ENCODE measurements at regions not wholly inside any gene's neighbourhood (a gene's known extent, or its start where the extent isn't known, plus 50 kb on each side); places are given as distances from the start of the nearest gene placed in this dataset.
"Not testable (repeated sequence)": the region's sequence is repeated elsewhere in the genome, so short reads cannot be mapped to it uniquely, and the experiment has no call there.

DNA sequence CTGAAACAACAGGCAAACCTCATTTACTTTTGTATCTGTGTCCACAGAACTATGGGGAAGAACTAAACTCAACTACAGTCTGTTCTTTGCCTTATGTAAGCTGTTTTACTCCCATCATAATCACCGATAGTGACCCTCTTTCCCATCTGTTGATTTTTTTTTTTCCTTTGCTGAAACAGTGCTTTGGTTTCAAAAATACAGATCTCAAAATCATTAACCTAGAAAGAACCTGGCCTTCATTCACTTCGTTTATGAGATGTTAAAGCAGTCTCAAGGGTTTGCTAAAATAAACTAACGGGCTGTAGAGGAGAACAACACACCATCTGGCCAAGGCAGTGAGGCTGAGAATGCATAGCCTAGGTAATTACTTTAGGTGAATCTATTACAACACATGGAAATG is 706.6 kb upstream of the ZNF608 start:
- H3K9ac ChIP-seq (ENCODE audit: insufficient read depth in 1 of 2, low read length in 2 of 2): no peak overlapping the region
- H3K27ac ChIP-seq (ENCODE audit: low read depth in 1 of 2, low read length in 1 of 2): no peak overlapping the region
- H3K4me1 ChIP-seq (ENCODE audit: control insufficient read depth in 5 of 5, insufficient read depth in 5 of 5, low read length in 5 of 5): peaks cover 0 to 16% (median 0%) of the 10 kb centered on the region in 5 donors
- H3K36me3 ChIP-seq (ENCODE audit: control insufficient read depth in 4 of 4, insufficient read depth in 4 of 4, low read length in 4 of 4): no peaks in the 10 kb centered on the region
- H3K9me3 ChIP-seq (ENCODE audit: control insufficient read depth in 4 of 4, insufficient read depth in 3 of 4, low read length in 3 of 4): no peaks in the 10 kb centered on the region
- no peaks in the 10 kb centered on the region for H3K27me3 ChIP-seq (ENCODE audit: control insufficient read depth in 3 of 3, insufficient read depth in 3 of 3, low read length in 2 of 3)
- DNase-seq: no peak
- H3K4me3 ChIP-seq: no peak overlapping the region
- WGBS, 2 donors: 71 to 81% methylated on average over 3 of the region's 3 CpGs
- ATAC-seq (ENCODE audit: insufficient read depth, low FRiP score): no peak
- TF ChIP-seq, protein P1, sequence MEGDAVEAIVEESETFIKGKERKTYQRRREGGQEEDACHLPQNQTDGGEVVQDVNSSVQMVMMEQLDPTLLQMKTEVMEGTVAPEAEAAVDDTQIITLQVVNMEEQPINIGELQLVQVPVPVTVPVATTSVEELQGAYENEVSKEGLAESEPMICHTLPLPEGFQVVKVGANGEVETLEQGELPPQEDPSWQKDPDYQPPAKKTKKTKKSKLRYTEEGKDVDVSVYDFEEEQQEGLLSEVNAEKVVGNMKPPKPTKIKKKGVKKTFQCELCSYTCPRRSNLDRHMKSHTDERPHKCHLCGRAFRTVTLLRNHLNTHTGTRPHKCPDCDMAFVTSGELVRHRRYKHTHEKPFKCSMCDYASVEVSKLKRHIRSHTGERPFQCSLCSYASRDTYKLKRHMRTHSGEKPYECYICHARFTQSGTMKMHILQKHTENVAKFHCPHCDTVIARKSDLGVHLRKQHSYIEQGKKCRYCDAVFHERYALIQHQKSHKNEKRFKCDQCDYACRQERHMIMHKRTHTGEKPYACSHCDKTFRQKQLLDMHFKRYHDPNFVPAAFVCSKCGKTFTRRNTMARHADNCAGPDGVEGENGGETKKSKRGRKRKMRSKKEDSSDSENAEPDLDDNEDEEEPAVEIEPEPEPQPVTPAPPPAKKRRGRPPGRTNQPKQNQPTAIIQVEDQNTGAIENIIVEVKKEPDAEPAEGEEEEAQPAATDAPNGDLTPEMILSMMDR (IDR thresholded peaks at IDR 0.05; ENCODE audit: control extremely low read depth, extremely low read depth): no peak

DNA sequence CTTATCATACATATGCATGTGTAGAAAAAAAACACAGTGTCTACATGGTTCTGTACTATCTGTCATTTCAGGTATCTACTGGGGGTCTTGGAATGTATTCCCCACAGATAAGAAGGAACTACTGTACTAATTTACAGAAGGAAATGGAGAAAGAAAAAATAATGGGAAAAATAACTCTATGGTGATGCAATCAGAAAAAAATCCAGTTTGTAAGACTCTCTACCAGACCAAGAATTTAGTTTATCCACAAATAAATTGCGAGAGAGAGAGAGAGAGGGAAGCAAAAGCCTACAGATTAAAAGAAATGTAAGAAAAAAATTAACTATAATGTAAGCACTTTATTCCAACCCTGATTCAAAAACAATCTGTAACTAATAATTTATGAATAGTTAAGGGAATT is 708.6 kb upstream of the ZNF608 start:
- 71 to 88% methylated on average over 1 of the region's 1 CpG for WGBS, 2 donors

DNA sequence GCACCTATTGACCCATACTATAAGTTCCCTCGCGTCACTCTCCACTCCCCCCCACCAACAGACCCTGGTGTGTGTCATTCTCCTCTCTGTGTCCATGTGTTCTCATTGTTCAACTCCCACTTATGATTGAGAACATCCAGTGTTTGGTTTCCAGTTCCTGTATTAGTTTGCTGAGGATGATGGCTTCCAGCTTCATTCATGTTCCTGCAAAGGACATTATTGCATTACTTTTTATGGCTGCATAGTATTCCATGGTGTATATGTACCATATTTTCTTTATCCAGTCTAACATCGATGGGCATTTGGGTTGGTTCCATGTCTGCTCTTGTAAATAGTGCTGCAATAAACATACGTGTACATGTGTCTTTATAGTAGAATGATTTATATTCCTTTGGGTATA is 709.6 kb upstream of the ZNF608 start:
- not testable (repeated sequence) for H3K4me3 ChIP-seq; H3K9me3 ChIP-seq (ENCODE audit: control insufficient read depth in 4 of 4, insufficient read depth in 3 of 4, low read length in 3 of 4); DNase-seq; H3K4me1 ChIP-seq (ENCODE audit: control insufficient read depth in 5 of 5, insufficient read depth in 5 of 5, low read length in 5 of 5); H3K27ac ChIP-seq (ENCODE audit: low read depth in 1 of 2, low read length in 1 of 2); H3K9ac ChIP-seq (ENCODE audit: insufficient read depth in 1 of 2, low read length in 2 of 2); H3K36me3 ChIP-seq (ENCODE audit: control insufficient read depth in 4 of 4, insufficient read depth in 4 of 4, low read length in 4 of 4); ATAC-seq (ENCODE audit: insufficient read depth, low FRiP score); H3K27me3 ChIP-seq (ENCODE audit: control insufficient read depth in 3 of 3, insufficient read depth in 3 of 3, low read length in 2 of 3)
- 96% methylated on average over 4 of the region's 4 CpGs for WGBS, 2 donors

More for the DNA sequence above, 708.6 kb upstream of the ZNF608 start:
- Histone ChIP-seq H3K27ac (ENCODE audit: low read depth in 1 of 2, low read length in 1 of 2) (no peak overlapping the region), H3K9me3 (ENCODE audit: control insufficient read depth in 4 of 4, insufficient read depth in 3 of 4, low read length in 3 of 4) (no peaks in the 10 kb centered on the region), H3K4me3 (no peak overlapping the region), H3K27me3 (ENCODE audit: control insufficient read depth in 3 of 3, insufficient read depth in 3 of 3, low read length in 2 of 3) (no peaks in the 10 kb centered on the region), H3K9ac (ENCODE audit: insufficient read depth in 1 of 2, low read length in 2 of 2) (no peak overlapping the region), H3K4me1 (ENCODE audit: control insufficient read depth in 5 of 5, insufficient read depth in 5 of 5, low read length in 5 of 5) (peaks cover 0 to 15% (median 0%) of the 10 kb centered on the region in 5 donors), H3K36me3 (ENCODE audit: control insufficient read depth in 4 of 4, insufficient read depth in 4 of 4, low read length in 4 of 4) (no peaks in the 10 kb centered on the region)
- ATAC-seq (ENCODE audit: insufficient read depth, low FRiP score) (no peak), DNase-seq (peak in 1 of 3 donors; percentile 16)
- TF ChIP-seq, protein P1 (IDR thresholded peaks at IDR 0.05; ENCODE audit: control extremely low read depth, extremely low read depth): no peak

DNA sequence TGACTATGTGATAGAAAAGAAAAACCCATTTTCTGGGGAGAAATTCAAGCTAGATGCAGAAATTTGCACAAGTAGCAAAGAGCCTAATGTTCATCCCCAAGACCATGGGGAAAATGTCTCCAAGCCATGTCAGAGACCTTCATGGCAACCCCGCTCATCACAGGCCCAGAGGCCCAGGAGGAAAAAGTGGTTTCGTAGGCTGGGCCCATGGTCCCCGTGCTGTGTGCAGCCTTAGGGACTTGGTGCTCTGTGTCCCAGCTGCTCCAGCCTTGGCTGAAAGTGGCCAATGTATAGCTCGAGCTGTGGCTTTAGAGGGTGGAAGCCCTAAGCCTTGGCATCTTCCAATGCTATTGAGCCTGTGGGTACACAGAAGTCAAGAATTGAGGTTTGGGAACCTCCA is 711.2 kb upstream of the ZNF608 start:
- no peaks in the 10 kb centered on the region for H3K4me1 ChIP-seq (ENCODE audit: control insufficient read depth in 5 of 5, insufficient read depth in 5 of 5, low read length in 5 of 5)
- H3K9ac ChIP-seq (ENCODE audit: insufficient read depth in 1 of 2, low read length in 2 of 2): no peak overlapping the region
- DNase-seq (no peak), ATAC-seq (ENCODE audit: insufficient read depth, low FRiP score) (no peak)
- WGBS, 2 donors: 90 to 95% methylated on average over 4 of the region's 4 CpGs
- TF ChIP-seq, protein P1 (IDR thresholded peaks at IDR 0.05; ENCODE audit: control extremely low read depth, extremely low read depth): no peak
- no peaks in the 10 kb centered on the region for H3K36me3 ChIP-seq (ENCODE audit: control insufficient read depth in 4 of 4, insufficient read depth in 4 of 4, low read length in 4 of 4)
- no peak overlapping the region for H3K4me3 ChIP-seq
- no peaks in the 10 kb centered on the region for H3K27me3 ChIP-seq (ENCODE audit: control insufficient read depth in 3 of 3, insufficient read depth in 3 of 3, low read length in 2 of 3)
- no peak overlapping the region for H3K27ac ChIP-seq (ENCODE audit: low read depth in 1 of 2, low read length in 1 of 2)
- no peaks in the 10 kb centered on the region for H3K9me3 ChIP-seq (ENCODE audit: control insufficient read depth in 4 of 4, insufficient read depth in 3 of 4, low read length in 3 of 4)

DNA sequence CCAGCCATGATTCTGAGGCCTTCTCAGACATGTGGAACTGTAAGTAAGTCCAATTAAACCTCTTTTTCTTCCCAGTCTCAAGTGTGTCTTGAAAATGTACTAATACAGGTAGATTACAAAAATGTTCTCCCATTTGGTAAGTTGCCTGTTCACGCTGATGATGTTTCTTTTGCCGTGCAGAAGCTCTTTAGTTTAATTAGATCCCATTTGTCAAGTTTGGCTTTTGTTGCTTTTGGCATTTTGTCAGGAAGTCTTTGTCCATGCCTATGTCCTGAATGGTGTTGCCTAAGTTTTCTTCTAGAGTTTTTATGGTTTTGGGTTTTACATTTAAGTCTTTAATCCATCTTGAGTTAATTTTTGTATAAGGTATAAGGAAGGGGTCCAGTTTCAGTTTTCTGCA is 712.5 kb upstream of the ZNF608 start:
- H3K27me3 ChIP-seq (ENCODE audit: control insufficient read depth in 3 of 3, insufficient read depth in 3 of 3, low read length in 2 of 3); H3K4me3 ChIP-seq; H3K9me3 ChIP-seq (ENCODE audit: control insufficient read depth in 4 of 4, insufficient read depth in 3 of 4, low read length in 3 of 4); H3K27ac ChIP-seq (ENCODE audit: low read depth in 1 of 2, low read length in 1 of 2); H3K36me3 ChIP-seq (ENCODE audit: control insufficient read depth in 4 of 4, insufficient read depth in 4 of 4, low read length in 4 of 4); DNase-seq; H3K4me1 ChIP-seq (ENCODE audit: control insufficient read depth in 5 of 5, insufficient read depth in 5 of 5, low read length in 5 of 5); ATAC-seq (ENCODE audit: insufficient read depth, low FRiP score); H3K9ac ChIP-seq (ENCODE audit: insufficient read depth in 1 of 2, low read length in 2 of 2): not testable (repeated sequence)
- 86 to 89% methylated on average over 2 of the region's 2 CpGs for WGBS, 2 donors

Measured in lung (tissue), 11 donors.